GM12865 (cell line): ENCODE measurements at regions not wholly inside any gene's neighbourhood (a gene's known extent, or its start where the extent isn't known, plus 50 kb on each side); places are given as distances from the start of the nearest gene placed in this dataset.

Experiments
- DNase-seq: peaks from one replicate; pipeline ENCODE4 v3.0.0; 2010; ENCODE audit warnings: low read depth
- H3K4me3 ChIP-seq: 2 replicates; pipeline ENCODE4 v1.5.1; 2011; ENCODE audit warnings: mild to moderate bottlenecking, low read depth, low read length, control low read depth
- TF ChIP-seq, protein P1 (sequence below): IDR thresholded peaks from 2 replicates; pipeline ENCODE4 v1.5.1; 2011; ENCODE audit warnings: low read length, control low read depth, low read depth, inconsistent platforms; ENCODE audit not compliant: insufficient read depth; ENCODE audit errors: missing control alignments

DNA sequence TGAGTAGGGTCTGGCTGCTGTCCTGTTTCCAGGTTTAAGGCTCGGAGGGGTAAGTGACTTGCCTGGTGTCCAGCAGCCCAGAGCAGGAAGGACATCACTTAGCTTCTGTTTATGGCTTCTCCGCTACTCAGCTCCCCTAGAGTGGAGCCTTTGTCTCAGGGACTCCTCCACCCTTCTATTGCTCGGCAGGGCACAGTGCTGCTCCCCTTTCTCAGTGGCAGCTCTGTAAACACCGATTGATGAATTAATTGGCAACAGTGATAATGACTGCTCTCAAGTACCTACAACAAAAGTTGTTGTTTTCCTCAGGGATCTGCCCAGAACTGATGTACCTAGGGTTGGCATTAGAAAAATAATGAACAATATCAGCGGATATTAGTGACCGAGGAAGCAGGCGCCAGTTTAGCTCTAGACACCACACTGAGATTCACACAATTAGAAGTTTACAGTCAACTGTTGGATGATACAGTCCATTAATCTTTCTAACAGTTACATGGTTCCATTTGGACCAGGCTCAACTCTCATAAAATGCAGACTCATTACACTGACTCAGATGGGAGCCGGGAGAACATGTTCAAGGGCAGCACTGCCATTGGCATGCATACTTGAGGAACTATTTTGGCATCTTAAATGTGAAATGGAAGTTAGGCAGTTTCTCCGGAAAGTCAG is 265.7 kb downstream of the MTX2 start:
- TF ChIP-seq, protein P1, sequence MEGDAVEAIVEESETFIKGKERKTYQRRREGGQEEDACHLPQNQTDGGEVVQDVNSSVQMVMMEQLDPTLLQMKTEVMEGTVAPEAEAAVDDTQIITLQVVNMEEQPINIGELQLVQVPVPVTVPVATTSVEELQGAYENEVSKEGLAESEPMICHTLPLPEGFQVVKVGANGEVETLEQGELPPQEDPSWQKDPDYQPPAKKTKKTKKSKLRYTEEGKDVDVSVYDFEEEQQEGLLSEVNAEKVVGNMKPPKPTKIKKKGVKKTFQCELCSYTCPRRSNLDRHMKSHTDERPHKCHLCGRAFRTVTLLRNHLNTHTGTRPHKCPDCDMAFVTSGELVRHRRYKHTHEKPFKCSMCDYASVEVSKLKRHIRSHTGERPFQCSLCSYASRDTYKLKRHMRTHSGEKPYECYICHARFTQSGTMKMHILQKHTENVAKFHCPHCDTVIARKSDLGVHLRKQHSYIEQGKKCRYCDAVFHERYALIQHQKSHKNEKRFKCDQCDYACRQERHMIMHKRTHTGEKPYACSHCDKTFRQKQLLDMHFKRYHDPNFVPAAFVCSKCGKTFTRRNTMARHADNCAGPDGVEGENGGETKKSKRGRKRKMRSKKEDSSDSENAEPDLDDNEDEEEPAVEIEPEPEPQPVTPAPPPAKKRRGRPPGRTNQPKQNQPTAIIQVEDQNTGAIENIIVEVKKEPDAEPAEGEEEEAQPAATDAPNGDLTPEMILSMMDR = no peak
- H3K4me3 ChIP-seq = no peak overlapping the region
- no peak for DNase-seq

DNA sequence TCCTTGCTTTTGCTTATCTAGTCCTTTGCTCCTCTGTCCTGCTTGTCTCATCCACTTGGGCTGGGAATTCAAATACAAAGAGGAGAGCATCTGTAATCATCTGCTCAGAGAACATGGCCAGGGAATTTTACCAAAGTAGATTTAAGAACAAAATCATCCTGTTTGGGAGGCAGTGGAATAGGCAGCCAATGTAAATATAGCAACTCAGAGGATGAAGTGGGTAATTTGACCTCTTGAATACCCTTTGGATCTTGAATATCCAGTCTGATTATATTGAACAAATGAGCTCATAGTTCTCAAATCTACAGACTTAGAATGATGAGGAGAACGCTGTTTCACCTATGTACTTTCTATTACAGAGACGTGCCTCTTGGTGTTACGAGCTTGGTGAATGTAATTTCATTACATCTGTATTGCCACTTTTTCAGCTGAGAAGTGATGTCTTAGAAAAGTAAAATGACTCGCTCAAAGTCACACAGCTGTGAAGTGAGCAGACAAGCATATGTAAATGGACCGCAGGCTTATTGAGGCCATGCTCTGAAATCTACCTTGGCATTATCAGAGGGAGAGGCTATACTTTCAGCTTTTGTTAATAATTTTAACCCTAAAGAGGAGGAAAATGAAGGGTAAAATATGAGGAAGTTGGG is 266.3 kb downstream of the MTX2 start:
- DNase-seq = no peak
- TF ChIP-seq, protein P1 = no peak
- H3K4me3 ChIP-seq = no peak overlapping the region

DNA sequence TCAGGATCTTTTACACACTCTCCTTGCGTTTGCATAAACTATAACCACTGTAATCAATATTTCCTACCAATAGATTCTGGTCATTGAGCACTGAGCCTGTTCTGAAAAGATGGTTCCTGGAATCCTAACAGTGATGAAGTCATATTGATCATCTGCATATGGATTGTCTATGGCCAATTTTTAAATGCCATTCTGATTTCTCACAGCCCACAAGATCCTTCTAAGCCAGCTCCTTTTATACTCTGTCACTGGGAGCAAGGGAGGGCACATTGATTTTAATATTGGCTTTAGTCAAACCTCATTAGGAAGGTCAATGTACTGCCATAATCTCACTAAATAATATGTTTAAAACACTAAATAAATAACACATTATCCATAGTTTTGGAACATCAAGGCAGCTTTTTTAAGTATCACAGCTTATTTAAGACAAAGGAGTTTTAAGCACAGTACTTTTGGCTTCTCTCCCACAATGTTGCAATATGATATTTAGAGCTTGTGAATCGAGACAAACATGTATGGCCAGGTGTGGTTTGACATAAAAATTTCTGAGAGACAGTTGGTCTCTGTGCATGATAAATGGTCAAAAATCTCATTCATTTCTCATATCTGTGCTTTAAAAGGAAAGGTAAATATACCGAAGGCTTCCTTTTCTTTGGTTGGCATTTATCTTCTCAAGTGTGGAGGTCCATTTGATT is 267.3 kb downstream of the MTX2 start:
- H3K4me3 ChIP-seq = no peak overlapping the region
- TF ChIP-seq, protein P1 = no peak
- DNase-seq = no peak

DNA sequence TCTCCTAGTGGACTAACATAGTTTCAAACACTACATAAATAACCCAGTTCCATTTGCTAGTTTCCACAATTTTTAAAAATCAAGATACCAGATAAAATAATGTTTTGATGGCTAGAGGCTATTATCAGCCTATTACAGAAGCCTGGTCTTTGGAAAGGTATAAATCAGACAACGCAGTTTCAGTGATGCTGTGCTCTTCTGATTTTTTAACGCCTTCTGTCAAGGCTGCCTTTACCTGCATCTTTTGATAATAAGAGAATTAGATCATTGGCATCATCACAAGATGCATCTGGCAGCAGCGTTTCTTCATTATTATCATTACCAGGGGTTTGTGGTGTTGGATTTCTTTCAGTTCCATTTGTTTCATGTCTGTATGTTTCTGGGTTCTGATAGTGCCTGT is 268.7 kb downstream of the MTX2 start:
- TF ChIP-seq, protein P1 = no peak
- H3K4me3 ChIP-seq = no peak overlapping the region
- DNase-seq = no peak

DNA sequence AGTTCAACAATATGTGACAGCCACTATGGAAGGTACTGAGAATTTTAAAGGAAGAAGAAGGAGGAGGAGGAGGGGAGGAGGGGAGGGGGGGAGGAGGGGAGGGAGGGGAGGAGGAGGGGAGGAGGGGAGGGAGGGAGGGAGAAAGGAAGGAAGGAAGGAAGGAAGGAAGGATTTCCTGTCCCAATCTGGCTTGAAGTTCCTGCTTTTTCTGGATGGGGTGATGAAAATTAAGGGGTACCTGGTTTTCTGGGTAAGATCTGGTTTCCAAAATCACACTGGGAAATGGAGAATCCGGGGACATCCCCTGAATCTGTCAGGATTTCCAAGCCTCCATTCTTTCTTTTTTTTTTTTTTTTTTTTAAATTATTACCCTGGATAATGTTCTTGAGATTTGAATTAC is 271.8 kb downstream of the MTX2 start:
- TF ChIP-seq, protein P1 = no peak
- DNase-seq = no peak
- H3K4me3 ChIP-seq = no peak overlapping the region

DNA sequence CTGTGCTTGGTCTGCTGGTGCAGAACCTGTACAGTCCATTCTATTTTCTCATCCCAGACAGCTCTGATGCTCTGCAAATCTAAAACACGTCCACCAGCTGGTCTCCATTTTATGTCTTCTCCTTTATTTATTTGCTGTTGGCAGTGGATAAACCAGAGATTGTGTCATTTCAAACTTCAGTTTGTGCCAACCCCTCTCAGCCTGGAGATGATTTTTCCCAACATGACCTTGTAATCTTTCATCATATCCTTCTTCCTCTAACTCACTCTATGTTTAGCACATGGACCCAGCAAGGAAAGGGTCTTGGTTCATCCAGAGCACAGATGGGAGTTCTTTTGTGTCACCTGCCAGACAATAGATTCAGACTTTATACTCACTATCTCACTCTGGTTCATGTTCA is 273.2 kb downstream of the MTX2 start:
- DNase-seq = no peak
- H3K4me3 ChIP-seq = no peak overlapping the region
- TF ChIP-seq, protein P1 = no peak
